ENCODE measurements at regions not wholly inside any gene's neighbourhood (a gene's known extent, or its start where the extent isn't known, plus 50 kb on each side); places are given as distances from the start of the nearest gene placed in this dataset.

DNA sequence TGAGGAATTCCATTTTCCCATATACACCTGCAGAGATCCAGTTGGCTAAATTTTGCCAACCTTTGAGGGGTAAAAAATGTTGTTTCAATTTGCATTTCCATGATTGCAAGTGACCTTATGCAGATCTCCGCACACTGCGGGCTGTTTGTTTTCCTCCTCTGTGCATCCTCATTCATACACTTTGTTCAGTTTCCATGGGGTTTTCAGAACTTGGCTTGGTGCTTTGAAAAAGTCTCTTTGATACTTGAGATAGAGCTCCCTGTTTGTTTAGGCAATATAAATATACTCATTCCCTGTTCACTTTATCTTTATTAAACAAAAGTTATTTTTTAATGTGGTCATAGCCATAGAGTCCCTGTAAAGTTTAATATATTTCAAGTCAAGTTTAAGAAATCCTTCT, 353.1 kb downstream of the CMPK2 start:
- no peak for TF ChIP-seq POLR2A (IDR thresholded peaks at IDR 0.05)
- TF ChIP-seq EP300 (IDR thresholded peaks at IDR 0.05) = no peak
